NB4 (cell line): ENCODE measurements at regions not wholly inside any gene's neighbourhood (a gene's known extent, or its start where the extent isn't known, plus 50 kb on each side); places are given as distances from the start of the nearest gene placed in this dataset.

Source experiments
- MAX ChIP-seq: IDR thresholded peaks from 2 replicates; pipeline ENCODE4 v1.6.1; 2011; ENCODE audit warnings: low read depth, low read length
- POLR2A ChIP-seq: IDR thresholded peaks from 2 replicates; pipeline ENCODE4 v1.6.1; 2011; ENCODE audit warnings: mild to moderate bottlenecking; ENCODE audit not compliant: insufficient read length; ENCODE audit errors: extremely low read depth
- TF ChIP-seq, protein P1 (sequence below): IDR thresholded peaks from one replicate; pipeline ENCODE4 v1.5.1; 2012; ENCODE audit warnings: low read depth, low read length

- TF ChIP-seq, protein P1, sequence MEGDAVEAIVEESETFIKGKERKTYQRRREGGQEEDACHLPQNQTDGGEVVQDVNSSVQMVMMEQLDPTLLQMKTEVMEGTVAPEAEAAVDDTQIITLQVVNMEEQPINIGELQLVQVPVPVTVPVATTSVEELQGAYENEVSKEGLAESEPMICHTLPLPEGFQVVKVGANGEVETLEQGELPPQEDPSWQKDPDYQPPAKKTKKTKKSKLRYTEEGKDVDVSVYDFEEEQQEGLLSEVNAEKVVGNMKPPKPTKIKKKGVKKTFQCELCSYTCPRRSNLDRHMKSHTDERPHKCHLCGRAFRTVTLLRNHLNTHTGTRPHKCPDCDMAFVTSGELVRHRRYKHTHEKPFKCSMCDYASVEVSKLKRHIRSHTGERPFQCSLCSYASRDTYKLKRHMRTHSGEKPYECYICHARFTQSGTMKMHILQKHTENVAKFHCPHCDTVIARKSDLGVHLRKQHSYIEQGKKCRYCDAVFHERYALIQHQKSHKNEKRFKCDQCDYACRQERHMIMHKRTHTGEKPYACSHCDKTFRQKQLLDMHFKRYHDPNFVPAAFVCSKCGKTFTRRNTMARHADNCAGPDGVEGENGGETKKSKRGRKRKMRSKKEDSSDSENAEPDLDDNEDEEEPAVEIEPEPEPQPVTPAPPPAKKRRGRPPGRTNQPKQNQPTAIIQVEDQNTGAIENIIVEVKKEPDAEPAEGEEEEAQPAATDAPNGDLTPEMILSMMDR: no peak
- TF ChIP-seq POLR2A: no peak
- TF ChIP-seq MAX: no peak
These were observed 96.4 kb upstream of the SMAD3 start for GRCh38 chr15:66968806-66969596.
